ENCODE measurements at regions not wholly inside any gene's neighbourhood (a gene's known extent, or its start where the extent isn't known, plus 50 kb on each side); places are given as distances from the start of the nearest gene placed in this dataset.

GRCh38 chr20:4504814-4505213 lies 181.4 kb upstream of the PRNP start:
- Histone ChIP-seq H3K27me3 (ENCODE audit: insufficient read depth, low read depth, severe bottlenecking) (no peaks in the 10 kb centered on the region), H3K9me3 (ENCODE audit: severe bottlenecking) (peaks cover 14% of the 10 kb centered on the region), H3K36me3 (no peaks in the 10 kb centered on the region), H3K4me3 (ENCODE audit: low read depth, low read length) (no peak overlapping the region), H3K27ac (no peak overlapping the region)
- TF ChIP-seq CTCF (IDR thresholded peaks at IDR 0.05; ENCODE audit: low read depth, low read length): no peak
- DNase-seq: no peak

DNA sequence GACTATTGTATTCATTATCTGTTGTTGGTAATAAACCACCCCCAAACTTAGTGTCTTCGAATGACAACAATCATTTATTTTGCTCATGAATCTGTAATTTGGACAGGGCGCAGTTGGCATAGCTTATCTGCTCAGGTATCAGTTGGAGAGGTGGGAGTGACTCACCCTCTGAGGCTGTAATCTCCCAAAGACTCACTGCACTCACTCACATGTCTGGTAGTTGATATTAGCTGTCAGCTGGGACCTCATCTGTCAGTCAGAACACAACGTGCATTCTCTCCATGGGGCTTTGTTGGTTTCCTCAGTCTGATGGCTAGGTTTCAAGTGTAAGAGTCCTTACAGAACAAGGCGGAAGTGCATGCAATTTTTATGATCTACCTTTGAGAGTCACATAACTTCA lies 183.5 kb upstream of the PRNP start:
- DNase-seq: no peak
- Histone ChIP-seq H3K27ac (no peak overlapping the region), H3K27me3 (ENCODE audit: insufficient read depth, low read depth, severe bottlenecking) (no peaks in the 10 kb centered on the region), H3K4me3 (ENCODE audit: low read depth, low read length) (no peak overlapping the region), H3K9me3 (ENCODE audit: severe bottlenecking) (peaks cover 14% of the 10 kb centered on the region), H3K36me3 (no peaks in the 10 kb centered on the region)
- TF ChIP-seq CTCF (IDR thresholded peaks at IDR 0.05; ENCODE audit: low read depth, low read length): no peak

DNA sequence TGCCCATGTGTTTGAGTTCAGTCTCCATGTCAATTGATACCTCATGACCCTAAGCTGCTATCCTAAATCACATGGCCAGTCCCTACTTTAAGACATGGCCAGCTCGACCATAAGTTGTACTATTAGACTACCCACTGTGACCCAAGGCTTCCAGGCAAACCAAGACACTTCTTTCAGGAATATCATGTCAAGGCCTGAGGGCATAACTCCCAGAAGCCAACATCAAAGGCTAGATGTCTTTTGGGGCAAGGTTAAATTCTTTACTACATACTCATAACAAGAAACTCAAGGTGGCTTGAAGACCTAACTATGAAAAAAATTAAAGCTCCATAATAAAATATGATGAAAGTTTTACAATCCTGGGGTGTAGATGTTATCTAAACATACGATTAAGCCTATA lies 192.9 kb upstream of the PRNP start:
- Histone ChIP-seq H3K4me3 (ENCODE audit: low read depth, low read length) (no peak overlapping the region), H3K27ac (no peak overlapping the region), H3K9me3 (ENCODE audit: severe bottlenecking) (no peaks in the 10 kb centered on the region), H3K36me3 (no peaks in the 10 kb centered on the region), H3K27me3 (ENCODE audit: insufficient read depth, low read depth, severe bottlenecking) (no peaks in the 10 kb centered on the region)
- TF ChIP-seq CTCF (IDR thresholded peaks at IDR 0.05; ENCODE audit: low read depth, low read length): no peak
- no peak for DNase-seq

- H3K9me3 ChIP-seq (ENCODE audit: severe bottlenecking): no peaks in the 10 kb centered on the region
- DNase-seq: no peak
- H3K4me3 ChIP-seq (ENCODE audit: low read depth, low read length): no peak overlapping the region
- H3K27me3 ChIP-seq (ENCODE audit: insufficient read depth, low read depth, severe bottlenecking): no peaks in the 10 kb centered on the region
- H3K36me3 ChIP-seq: no peaks in the 10 kb centered on the region
- H3K27ac ChIP-seq: no peak overlapping the region
- TF ChIP-seq CTCF (IDR thresholded peaks at IDR 0.05; ENCODE audit: low read depth, low read length): no peak
Observed at GRCh38 chr20:4491643-4492042, 194.6 kb upstream of the PRNP start.

DNA sequence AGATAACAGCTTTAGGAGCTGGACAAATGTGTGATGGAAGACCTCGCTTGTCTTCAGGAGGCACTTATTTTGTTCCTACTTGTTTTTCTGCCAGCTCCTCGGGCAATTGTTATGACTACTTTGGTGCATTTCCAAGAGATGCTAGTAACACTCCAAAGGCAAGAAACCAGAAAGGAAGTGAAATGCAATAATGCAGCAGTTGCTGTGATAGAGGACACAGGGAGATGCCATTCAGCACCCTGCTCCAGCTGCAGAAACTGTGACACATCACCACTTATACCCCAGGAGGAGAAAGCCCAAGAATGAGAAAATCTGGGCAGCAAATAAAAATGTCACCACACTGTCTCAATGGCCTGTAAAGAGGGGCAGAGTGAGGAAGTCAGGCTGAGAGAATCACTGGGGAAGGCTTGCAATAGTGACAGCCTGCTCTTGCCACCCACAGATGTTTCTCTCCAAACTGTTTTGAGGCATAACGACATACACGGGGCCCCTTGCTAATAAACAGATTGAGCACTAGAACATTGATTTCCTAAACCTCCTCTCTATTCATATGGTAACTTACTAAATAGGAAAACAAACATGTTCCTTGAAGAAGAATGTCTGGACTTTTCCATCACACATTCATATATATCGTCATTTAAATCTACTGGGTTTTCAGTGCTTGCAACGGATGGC lies 195.5 kb upstream of the PRNP start:
- no peaks in the 10 kb centered on the region for H3K36me3 ChIP-seq
- no peaks in the 10 kb centered on the region for H3K9me3 ChIP-seq (ENCODE audit: severe bottlenecking)
- DNase-seq: no peak
- no peaks in the 10 kb centered on the region for H3K27me3 ChIP-seq (ENCODE audit: insufficient read depth, low read depth, severe bottlenecking)
- H3K27ac ChIP-seq: no peak overlapping the region
- TF ChIP-seq CTCF (IDR thresholded peaks at IDR 0.05; ENCODE audit: low read depth, low read length): no peak
- H3K4me3 ChIP-seq (ENCODE audit: low read depth, low read length): no peak overlapping the region

- no peaks in the 10 kb centered on the region for H3K27me3 ChIP-seq (ENCODE audit: insufficient read depth, low read depth, severe bottlenecking)
- DNase-seq: no peak
- no peak overlapping the region for H3K27ac ChIP-seq
- no peak overlapping the region for H3K4me3 ChIP-seq (ENCODE audit: low read depth, low read length)
- no peak for TF ChIP-seq CTCF (IDR thresholded peaks at IDR 0.05; ENCODE audit: low read depth, low read length)
- H3K36me3 ChIP-seq: no peaks in the 10 kb centered on the region
- no peaks in the 10 kb centered on the region for H3K9me3 ChIP-seq (ENCODE audit: severe bottlenecking)
Observed at GRCh38 chr20:4490045-4490444, 196.2 kb upstream of the PRNP start.

All from WERI-Rb-1 (cell line).